ENCODE measurements at regions not wholly inside any gene's neighbourhood (a gene's known extent, or its start where the extent isn't known, plus 50 kb on each side); places are given as distances from the start of the nearest gene placed in this dataset.
"Not testable (repeated sequence)": the region's sequence is repeated elsewhere in the genome, so short reads cannot be mapped to it uniquely, and the experiment has no call there.

DNA sequence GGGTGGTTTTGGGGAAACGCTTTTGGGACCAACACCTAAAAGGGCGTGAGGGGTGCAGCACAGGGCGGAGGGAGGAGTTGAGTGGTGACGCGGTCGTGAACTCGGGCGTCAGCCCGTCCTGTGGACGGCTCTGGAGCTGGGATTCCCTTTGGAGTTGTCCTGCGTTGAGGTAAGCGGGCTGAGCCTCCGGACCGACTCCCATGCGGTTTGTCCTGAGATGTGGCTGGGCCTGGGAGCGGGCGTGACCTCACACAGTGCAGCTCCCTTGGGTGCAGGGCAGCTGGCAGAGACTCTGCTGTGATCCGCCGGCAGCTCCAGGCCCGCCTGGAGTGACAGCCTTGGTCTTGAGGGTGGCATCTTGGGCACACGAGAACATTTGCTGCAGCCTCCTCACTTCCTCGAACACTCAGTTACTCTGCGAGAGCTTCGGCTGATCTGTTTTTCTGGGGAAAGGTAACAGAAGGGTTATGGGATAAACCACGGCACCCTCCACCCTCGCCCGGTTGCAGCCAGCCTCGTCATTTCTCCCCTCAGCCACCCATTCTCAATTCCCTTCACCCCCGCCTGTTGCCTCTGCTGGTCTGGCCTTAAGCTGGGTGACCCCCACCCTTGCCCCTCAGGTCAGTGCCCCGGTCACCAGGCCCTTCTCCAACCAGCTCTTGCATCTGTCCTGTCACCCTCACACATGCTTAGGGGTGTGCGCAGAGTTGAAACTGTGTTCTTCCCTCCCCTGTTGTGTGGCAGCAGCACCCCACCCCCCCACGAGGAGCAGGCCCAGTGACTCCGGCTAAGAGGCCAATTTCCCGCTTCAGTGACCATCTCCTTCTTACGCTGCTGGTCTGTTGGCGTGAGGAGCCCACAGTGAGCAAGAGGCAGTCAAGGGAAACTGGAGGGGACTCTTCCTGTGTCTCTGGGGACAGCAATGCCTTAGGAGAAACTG is 94.2 kb upstream of the COL5A1 start:
- no peak for DNase-seq

DNA sequence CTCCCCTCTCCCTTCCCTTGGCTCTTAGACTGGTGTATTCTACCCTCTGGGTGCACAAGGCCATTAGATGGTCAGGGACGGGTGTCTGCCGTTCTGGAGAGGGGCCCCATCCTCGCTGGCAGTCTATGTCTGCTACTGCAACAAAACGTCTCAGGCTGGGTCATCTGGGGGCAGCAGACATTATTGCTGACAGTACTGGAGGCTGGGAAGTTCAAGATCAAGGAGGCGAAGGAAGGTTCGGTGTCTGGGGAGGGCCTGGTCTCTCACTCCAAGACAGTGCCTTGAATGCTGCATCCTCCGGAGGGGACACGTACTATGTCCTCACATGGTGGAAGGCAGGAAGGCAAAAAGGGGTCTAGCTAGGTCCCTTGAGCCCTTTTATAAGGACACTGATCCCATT is 93.4 kb upstream of the COL5A1 start:
- no peak for DNase-seq

DNA sequence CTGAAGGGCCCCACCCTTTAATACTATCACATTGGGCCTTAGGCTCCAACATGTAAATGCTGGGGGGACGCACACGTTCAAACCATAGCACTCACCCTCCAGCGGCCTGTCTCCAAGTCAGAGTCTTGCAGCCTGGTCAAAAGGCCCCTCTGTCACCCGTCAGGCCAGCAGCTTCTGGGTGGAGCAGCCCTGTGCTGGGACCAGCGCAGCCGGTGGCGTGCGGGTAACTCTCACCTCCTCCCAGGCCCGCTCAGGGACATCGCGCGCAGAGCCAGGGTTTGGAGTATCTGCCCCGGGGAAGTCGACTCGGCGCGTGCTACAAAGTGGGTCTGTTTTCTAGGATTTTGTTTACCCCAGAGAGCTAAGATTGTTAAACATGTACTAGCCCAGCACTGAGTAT is 93.0 kb upstream of the COL5A1 start:
- no peak for DNase-seq

DNA sequence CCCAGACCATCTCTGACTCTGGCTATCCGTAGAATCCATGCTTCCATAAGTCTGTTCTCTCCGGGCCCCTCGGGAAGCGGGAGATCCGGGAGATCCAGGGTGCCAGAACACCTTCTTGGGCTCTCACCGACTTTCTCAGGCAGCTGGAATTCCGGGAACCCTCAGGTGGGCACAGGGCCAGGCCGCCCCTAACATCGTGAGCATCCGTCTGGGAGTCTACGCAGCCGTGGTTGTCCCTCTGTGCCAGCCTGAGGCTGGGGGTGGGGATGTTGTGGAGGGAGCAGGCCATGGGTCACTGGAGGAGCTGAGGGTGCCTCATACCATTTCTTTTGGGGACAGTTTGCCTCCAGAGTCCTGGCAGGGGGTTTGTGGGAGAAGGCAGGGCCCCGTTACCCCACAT is 92.3 kb upstream of the COL5A1 start:
- no peak for DNase-seq

DNA sequence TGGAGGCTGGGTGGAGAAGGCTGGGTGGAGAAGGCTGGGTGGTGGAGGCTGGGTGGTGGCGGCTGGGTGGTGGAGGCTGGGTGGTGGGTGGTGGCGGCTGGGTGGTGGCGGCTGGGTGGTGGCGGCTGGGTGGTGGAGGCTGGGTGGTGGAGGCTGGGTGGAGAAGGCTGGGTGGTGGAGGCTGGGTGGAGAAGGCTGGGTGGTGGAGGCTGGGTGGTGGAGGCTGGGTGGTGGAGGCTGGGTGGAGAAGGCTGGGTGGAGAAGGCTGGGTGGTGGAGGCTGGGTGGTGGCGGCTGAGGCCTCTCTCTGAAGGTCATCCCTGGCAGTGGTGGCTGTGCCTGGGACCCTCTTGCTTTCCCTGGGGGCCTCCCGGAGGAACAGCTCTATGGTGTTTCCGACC is 91.5 kb upstream of the COL5A1 start:
- DNase-seq: not testable (repeated sequence)

DNA sequence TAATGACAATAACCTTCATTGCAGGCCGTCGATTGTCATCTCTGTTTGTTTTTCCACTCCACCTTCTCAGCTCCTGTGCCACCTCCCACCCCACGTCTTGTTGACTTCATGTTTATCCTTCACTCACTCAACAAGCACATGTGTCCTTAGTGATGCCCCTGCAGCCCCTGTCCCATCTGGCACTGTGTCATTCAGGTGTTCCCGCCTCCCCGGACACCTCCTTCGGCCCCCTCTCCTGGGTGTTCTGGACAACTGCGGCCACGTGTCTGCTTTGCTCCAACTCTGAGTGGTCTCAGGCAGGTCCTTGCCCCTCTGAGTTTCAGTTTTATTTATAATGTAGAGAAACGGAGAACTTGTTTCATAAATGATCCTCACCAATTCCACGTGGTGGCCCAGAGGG is 91.0 kb upstream of the COL5A1 start:
- DNase-seq: no peak

DNA sequence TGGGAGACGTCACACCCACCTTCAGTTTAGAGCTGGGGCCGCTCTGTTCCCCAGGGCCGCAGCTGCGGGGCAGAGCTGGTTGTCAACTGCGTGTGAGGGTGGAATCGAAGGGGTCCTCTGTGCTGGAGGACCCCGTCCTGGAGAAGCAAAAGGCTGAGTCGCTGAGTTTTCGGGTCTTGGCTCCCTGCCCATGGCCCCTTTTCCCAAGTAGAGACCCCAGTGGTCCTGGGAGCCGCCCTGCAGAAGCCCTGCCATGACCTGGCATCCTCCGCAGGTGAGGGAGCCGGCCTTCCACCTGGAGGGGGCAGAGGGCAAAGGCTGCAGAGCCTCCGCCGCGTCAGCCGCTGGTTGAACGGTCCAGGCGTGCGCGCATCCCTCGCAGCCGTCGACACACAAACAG is 90.4 kb upstream of the COL5A1 start:
- DNase-seq: no peak

DNA sequence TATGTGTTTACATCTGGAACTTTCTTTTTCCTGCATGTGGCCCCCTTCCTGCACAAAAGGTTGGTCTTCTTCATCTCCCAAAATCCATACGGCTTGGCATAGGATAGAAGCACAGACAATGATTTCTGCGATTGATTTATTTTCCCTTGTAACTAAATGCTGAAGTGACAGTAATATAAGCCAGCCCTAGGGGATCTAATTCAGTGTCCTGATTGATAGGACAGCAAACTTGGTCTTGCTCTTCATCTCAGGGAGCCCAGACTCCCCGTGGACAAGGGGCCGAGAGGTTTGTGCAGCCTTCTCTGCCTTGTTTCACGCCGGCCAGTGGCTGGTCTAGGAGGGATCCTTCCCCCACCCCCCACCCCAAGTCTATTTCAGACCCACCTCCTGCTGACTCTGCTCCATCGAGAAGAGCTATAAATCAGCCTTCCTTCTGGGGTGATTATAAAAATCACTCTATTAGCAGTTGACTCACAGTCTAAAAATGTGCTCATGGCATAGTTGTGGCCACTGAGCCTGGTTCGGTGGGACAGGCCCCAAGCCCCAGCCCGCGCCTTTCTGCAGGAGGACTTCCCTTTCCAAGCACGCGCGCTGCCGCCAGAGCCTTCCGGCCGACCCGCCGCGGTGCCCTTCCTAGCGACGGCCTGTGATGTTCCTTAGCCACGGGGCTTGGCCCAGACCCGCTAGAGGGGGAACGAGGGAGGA is 89.8 kb upstream of the COL5A1 start:
- no peak for DNase-seq

DNA sequence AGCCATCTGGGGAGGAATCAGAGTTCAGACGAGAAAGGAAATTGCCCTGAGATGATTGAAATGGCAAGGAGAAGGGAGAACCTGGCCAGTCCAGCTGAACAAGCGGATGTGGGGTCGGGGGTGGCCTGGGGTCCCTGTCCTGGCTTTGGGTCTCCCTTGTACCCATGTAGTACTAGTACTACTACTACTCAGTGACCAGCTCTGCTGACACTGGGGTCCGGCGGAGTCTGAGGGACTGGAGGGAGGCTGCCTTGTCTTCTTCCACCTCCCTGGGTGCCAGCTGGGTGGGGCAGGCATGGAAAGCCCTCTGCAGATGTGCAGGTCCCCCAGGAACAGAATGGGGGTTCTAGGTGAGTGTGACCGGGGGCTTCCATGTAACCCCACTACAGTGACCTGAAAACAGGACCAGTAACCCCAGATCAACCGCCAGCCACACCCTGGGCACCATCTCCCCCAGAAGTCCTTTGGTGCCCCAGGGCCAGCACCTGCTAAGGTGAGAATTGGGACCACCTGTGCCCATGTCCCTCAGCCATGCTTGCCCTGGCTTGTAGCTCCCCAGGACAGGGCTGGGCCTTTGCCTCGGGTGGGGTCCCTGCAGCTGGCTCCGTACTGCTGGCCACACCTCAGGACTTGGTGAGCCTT is 89.1 kb upstream of the COL5A1 start:
- no peak for DNase-seq

DNA sequence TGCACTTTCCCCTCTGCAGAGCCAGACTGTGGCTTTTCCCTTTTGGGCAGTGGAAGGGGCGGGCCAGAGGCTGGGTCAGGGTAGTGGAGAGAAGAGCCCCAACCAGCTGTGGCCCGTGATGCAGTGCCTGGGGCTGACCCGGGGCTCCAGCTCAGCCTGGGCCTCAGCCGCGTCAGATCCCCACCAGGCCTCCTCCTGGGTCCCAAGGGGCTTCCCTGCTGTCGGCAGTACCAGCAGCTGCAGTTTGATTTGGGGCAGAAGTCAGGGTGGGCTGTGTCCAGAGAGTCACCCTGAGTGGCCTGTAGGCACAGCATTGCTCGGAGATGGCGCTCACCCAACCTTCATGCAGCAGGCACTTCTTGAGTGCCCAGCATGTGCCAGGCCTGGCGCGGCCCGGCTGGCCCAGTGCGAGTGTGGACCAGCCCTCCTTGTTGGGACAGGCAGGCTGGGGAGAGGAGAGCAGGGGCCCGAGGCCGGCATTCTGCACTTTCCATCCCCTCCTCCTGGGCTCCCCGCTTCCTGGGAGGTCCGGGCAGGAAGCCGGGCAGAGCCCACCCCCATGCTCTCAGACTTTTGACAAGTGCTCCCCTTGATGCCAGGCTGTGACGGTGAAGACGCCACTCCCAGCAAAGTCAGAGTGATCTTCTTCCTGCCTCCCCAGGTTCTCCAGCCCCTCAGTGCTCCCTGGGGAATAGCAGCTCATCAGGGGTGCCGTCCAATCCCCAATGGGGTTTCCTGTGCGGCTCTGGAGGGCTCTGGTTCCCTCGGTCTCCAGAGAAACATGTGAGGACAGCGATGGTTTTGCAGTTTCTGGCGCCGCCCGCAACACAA is 88.3 kb upstream of the COL5A1 start:
- no peak for DNase-seq

DNA sequence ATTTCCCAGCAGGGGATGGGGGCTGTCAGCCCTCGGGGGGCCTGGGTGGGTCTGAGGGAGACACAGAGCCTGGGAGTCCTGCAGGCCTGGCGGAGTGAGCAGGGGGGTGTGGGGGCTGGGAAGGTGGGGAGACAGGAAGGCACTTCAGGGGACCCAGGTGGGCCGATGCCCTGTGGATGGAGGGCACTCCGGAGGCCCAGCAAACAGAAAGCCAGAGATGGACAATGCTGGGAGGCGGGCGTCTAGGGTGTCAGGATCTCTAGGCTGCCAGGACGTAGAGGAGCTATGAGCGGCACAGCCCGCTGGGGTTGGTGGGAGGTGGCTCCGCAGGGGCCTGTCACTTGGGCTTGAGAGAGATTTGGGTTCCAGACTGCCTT is 87.6 kb upstream of the COL5A1 start:
- no peak for DNase-seq

DNA sequence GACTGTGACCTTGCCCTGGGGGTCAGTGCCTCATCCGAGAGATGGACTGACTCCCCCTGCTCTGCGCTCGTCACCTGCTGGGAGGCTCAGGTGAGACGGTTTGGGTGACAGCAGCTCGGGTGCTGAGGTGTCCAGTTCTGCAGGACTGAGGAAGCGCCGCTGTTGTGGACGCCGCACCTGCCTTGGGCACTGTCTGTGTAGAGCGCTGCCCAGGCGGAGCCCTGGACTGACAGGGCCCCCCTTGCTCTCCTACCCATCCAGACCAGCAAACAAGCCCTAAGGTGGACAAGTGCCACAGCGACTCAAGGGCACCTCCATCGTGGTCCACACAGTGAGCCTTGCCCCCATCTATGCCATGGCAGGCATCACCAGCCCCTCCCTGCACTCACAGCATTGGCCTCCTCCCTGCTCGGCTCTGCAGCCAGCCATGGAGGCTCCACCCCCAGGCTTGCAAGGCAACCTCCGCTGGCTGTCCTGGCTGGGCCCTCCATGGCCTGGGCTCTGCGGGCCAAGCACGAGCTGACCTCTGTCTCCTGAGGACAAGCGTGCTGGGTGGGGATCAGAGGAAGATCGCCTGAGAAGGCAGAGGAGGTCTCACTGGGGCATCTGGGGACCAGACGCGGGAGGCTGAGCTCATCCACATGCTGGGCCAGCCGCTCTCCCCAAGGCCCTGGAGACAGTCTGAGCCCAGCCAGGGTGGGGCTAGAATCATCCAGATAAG is 87.1 kb upstream of the COL5A1 start:
- DNase-seq: no peak

DNA sequence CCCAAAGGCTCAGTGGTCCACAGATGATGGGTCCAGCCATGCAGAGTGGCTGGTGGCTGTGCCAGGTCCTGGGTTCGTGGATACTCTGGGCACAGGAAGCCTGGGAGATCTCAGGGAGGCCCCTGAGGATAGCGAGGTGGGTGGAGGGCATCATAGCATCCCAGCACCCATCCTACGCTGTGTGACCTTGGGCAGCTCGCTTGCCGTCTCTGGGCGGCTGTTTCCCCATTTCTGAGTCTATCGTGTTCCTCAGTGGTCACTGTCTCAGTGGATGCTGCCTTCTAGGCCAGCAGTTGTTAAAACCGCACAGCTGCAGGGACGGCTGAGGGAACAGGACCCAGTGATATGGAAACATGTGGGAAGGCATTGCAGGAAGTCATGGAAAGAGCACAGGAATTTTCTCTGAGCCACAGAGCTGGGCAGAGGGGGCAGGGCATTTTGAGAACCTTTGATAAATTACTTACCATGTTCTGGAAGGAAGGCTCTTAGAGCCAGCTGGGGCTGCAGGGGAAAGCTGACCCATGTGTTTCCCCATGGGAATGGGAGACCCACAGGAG is 86.4 kb upstream of the COL5A1 start:
- no peak for DNase-seq

DNA sequence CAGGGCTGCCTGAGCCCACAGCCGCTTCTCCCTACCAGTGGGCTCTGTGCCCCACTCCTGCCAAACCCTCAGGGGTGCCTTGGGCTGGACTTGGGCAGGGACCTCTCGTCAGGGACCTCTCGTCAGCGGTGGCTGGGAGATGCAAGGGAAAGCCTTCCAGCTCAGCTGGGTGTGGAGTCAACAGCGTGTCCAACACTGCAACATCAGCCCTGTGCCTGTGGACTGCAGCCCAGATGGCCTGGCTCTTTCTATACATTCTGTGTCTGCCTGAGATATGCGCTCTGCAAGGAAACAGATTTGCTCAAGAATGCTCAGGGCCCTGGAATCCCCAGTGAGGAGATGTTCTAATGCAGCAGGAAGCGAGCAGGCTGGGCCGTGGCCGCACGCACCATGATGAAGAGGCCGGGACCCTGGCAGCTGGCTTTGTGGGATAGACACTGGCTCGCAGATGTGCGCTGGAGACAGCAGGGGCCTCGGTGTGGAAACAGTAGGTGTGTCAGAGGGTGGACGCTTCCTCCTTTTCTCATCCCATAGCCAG is 85.0 kb upstream of the COL5A1 start:
- DNase-seq: no peak

DNA sequence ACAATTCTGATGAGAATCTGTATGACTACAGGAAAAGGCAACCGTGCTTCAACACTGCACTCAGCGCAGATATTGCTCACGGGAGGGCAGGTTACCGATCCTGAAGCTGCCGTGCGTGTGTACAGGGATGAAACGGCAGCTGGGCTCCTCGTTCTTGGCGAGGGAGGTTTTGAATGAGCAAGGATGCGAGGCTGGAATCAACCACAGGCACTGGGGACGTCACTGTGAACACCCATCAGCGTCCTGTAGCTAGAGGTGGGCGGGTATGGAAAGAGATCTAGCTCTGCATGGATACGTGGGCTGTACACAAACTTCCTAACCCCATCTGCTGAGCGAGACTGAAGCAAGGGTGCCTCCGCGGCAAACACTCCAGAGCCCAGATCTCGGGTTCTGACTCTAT is 84.3 kb upstream of the COL5A1 start:
- no peak for DNase-seq

DNA sequence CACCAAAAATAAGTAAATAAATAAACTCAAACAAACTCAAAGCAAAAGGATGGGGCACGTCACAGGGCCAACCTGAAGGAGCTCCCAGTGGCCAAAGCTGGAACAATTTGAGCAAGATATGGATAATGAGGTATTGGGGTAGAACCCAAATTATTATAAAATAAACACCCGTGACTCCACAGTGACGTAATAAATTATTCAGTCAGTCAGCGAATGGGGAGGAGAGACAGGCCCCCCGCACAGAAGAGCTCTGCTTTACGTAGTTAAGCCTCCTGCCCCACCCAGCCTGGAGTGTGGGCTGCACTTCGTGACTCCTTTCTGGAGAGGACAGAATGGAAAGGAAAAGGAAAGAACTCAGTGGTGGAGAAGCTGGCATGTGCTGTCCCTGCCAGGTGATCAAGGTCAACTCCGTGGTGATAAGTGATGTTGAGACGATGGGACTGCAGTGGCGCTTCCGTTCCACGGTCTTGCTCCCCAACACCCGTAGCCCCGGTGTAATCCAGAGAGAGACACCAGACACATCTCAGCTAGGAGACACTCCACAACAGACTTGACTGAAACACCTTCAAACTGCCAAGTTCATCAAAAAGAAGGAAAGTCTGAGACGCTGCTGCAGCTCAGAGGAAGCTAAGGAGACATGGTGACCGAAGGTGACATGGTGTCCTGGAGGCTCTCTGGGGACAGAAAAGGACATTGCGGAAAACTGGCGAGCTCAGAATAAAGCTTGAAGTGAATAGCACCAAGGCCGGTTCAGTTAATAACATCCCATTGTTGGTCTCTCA is 83.3 kb upstream of the COL5A1 start:
- no peak for DNase-seq

DNA sequence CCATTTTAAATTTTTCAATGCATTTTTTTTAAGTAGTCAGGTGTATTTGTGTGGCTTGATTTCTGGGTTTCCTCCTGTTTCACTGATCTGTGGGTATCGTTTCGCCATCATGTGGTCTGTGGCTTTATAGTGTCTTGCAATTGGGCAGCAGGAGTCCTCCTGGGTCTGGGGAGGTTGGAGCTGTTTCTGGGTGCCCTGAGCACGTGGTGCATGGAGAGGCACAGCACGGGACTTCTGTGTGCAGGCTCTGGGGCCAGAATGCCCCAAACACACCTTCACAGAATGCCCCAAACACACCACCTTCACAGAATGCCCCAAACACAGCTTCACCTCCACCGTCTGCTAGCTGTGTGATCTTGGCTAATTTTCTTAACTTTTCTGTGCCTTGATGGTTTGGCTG is 82.6 kb upstream of the COL5A1 start:
- DNase-seq: peak; percentile 6

DNA sequence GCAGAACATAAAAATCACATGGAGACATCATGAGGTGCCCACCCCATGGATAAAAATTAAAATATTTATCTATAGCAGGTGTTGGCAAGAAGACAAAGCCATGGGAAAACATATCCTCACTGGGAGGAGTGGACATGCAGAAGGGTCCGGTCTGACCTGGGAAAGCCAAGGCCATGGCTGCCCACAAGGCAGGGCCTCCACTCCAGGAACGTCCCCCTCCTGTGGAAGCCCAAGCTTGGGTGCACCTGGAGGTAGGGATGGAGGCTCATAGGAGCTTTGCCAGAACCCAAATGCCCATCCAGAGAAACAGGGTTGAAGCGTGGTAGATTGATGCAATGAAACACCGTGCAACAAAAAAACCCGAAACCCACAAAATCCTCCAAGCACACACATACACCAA is 81.4 kb upstream of the COL5A1 start:
- DNase-seq: no peak

DNA sequence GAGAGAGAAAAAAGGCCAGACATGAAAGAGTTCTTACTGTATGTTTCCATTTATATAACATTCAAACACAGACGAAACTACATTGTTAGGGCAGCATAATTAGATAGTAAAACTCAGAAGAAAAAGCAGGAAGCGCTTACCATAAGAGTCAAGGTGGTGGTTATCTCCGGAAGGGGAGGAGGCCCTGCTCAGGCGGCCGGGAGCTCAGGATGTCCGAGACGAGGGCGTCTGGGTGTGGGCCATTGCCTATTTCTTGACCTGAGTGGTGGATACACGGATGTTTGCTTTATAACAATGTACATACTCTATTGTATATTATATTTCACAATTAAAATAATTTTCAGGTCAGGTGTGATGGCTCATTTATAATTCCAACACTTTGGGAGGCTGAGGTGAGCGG is 80.9 kb upstream of the COL5A1 start:
- DNase-seq: no peak

DNA sequence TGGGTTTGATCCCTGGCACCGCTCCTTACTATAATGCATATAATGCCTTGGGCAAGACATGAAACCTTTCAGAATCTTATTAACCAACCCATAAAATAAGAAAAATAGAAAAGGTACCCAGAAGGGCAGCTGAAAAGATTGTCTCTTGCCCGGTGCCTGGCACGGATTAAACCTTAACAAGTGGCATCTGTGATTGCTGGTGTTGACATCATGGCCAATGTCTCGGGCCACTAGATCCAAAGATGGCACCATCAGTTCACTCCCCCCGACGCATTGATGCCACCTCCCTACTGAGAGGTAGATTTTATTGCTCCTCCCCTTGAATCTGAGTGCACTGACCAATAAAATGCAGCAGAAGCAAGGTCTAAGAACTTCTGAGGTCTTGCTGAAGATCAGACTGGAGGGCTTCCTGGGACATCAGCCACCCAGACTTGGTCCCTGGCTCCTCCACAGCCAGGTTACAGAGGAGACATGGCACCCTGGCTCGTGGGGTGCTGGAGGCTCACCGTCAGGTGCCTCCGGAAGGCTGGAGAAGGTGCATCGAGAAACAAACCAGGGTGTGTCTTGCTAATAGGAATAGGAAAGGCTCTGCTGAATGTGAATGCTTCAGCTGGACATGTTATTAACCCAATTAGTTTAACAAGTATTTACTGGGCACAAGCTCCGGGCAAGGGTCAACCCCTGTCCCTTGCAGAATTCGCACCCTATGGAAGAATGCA is 80.0 kb upstream of the COL5A1 start:
- DNase-seq: no peak
